ENCODE measurements at regions not wholly inside any gene's neighbourhood (a gene's known extent, or its start where the extent isn't known, plus 50 kb on each side); places are given as distances from the start of the nearest gene placed in this dataset.

DNA sequence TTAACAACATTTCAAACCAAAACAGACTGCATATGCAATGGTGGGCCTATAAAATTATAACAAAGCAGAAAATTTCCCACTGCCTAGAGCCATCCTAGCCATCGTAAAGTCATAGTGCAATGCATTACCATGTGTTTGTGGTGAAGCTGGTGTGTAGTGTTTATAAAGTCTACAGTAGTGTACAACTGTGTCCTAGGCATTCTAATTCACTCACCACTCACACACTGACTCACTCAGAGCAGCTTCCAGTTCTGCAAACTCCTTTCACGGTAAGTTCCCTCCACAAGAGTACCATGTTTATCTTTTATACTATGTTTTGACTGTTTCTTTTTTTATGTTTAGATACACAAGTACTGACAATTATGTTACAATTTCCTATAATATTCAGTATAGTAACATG lies 1104.1 kb upstream of the PHF14 start:
- TF ChIP-seq, protein P1, sequence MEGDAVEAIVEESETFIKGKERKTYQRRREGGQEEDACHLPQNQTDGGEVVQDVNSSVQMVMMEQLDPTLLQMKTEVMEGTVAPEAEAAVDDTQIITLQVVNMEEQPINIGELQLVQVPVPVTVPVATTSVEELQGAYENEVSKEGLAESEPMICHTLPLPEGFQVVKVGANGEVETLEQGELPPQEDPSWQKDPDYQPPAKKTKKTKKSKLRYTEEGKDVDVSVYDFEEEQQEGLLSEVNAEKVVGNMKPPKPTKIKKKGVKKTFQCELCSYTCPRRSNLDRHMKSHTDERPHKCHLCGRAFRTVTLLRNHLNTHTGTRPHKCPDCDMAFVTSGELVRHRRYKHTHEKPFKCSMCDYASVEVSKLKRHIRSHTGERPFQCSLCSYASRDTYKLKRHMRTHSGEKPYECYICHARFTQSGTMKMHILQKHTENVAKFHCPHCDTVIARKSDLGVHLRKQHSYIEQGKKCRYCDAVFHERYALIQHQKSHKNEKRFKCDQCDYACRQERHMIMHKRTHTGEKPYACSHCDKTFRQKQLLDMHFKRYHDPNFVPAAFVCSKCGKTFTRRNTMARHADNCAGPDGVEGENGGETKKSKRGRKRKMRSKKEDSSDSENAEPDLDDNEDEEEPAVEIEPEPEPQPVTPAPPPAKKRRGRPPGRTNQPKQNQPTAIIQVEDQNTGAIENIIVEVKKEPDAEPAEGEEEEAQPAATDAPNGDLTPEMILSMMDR (IDR thresholded peaks at IDR 0.05; ENCODE audit: borderline replicate concordance): no peak
- no peak for DNase-seq
- H3K4me3 ChIP-seq: no peak overlapping the region

DNA sequence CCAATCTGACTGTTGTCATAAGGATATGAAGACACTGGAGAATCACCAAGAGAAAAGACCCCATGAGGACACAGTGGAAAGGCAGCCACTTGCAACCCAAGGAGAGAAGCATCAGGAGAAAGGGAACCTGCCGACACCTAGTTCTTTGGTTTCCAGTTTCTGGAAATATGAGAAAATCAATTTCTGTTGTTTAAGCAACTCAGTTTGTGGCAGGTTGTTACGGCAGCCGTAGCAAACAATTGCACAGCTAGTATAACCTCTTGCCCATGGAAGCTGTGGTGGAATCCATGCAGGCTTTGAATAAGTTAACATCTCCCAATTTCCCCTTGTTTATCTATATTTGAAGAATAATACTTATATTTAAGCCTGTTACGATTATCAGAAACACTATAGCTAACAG lies 1103.0 kb upstream of the PHF14 start:
- TF ChIP-seq, protein P1 (IDR thresholded peaks at IDR 0.05; ENCODE audit: borderline replicate concordance): no peak
- H3K36me3 ChIP-seq: no peaks in the 10 kb centered on the region
- DNase-seq: no peak
- H3K4me3 ChIP-seq: no peak overlapping the region
- no peaks in the 10 kb centered on the region for H3K27me3 ChIP-seq (ENCODE audit: low read depth)
- no peak overlapping the region for H3K27ac ChIP-seq (replicated peaks)
- H3K4me1 ChIP-seq: no peaks in the 10 kb centered on the region
- intact Hi-C loops (cut with micrococcal nuclease): no loop called here
- peaks cover 5% of the 10 kb centered on the region for H3K9me3 ChIP-seq (replicated peaks)

More for the DNA sequence above, 1104.1 kb upstream of the PHF14 start:
- Histone ChIP-seq H3K36me3 (no peaks in the 10 kb centered on the region), H3K27ac (replicated peaks) (no peak overlapping the region), H3K27me3 (ENCODE audit: low read depth) (no peaks in the 10 kb centered on the region), H3K4me1 (no peaks in the 10 kb centered on the region), H3K9me3 (replicated peaks) (peaks cover 5% of the 10 kb centered on the region)
- intact Hi-C loops (cut with micrococcal nuclease): no loop called here

DNA sequence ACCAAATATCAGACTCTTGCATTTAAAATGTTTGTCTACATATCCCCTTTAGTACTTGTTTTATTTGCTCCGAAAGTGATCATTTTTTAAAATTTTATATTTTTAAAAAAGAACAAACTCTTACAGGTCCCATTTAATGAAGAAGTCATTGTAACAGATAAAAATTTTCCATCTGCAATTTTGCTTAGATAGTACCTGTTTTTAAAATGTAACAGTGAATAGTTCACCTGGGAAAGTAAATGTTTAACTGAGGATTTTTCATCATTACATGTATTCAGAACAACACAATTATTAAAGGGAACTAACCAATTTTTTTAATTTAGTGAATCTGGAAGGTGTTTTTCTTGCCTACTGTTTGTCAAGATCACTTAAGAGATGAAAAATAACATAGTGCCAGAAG lies 1099.5 kb upstream of the PHF14 start:
- H3K36me3 ChIP-seq: no peaks in the 10 kb centered on the region
- intact Hi-C loops (cut with micrococcal nuclease): no loop called here
- TF ChIP-seq, protein P1 (IDR thresholded peaks at IDR 0.05; ENCODE audit: borderline replicate concordance): no peak

DNA sequence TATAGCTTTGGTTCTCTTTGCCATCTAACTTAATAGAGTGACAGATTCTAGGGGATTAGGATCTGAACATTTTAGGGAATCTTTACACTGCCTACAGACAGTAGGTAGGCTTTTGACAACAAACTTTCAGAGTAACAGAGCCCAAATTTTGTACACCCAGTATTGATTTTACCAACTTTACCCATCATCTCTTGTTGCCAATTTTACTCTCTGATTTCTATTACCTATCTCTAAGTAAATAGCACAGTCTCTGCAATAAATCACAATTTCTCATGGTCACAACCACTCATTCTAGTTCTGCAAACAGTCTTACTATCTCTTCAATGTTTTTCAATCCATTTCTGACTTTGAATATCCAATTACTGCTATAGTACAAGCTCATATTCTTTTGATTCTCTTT lies 1097.6 kb upstream of the PHF14 start:
- DNase-seq: no peak
- Histone ChIP-seq H3K36me3 (no peaks in the 10 kb centered on the region), H3K4me1 (no peaks in the 10 kb centered on the region), H3K27ac (replicated peaks) (no peak overlapping the region), H3K4me3 (no peak overlapping the region), H3K27me3 (ENCODE audit: low read depth) (no peaks in the 10 kb centered on the region), H3K9me3 (replicated peaks) (no peaks in the 10 kb centered on the region)
- TF ChIP-seq, protein P1 (IDR thresholded peaks at IDR 0.05; ENCODE audit: borderline replicate concordance): no peak
- intact Hi-C loops (cut with micrococcal nuclease): no loop called here

More for the DNA sequence above, 1099.5 kb upstream of the PHF14 start:
- H3K4me3 ChIP-seq: no peak overlapping the region
- H3K9me3 ChIP-seq (replicated peaks): no peaks in the 10 kb centered on the region
- no peak for DNase-seq
- H3K27ac ChIP-seq (replicated peaks): no peak overlapping the region
- no peaks in the 10 kb centered on the region for H3K27me3 ChIP-seq (ENCODE audit: low read depth)
- no peaks in the 10 kb centered on the region for H3K4me1 ChIP-seq

GRCh38 chr7:9889554-9889953 lies 1084.1 kb upstream of the PHF14 start:
- TF ChIP-seq, protein P1 (IDR thresholded peaks at IDR 0.05; ENCODE audit: borderline replicate concordance): no peak
- H3K4me1 ChIP-seq: no peaks in the 10 kb centered on the region
- H3K27ac ChIP-seq (replicated peaks): no peak overlapping the region
- DNase-seq: no peak
- H3K9me3 ChIP-seq (replicated peaks): peaks cover 17% of the 10 kb centered on the region
- H3K27me3 ChIP-seq (ENCODE audit: low read depth): no peaks in the 10 kb centered on the region
- no peak overlapping the region for H3K4me3 ChIP-seq
- intact Hi-C loops (cut with micrococcal nuclease): no loop called here
- no peaks in the 10 kb centered on the region for H3K36me3 ChIP-seq

DNA sequence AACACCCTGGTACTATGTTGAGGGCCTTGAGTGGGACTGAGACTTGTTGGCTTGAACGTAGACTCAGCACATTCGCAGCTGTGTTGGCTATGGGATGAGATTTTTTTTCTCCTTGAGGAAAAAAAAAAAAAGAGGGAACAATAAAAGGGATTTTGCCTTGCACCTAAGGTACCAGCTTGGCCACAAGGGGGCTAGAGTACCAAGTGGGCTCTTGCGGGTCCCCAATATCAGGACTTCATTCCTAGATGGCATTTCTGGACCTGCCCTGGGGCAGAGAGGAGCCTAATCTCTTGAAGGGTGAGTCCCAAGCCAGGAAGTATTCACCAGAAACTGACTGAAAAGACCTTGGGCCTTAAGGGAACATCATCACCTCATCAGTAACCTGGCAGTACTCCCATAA lies 1083.6 kb upstream of the PHF14 start:
- intact Hi-C loops (cut with micrococcal nuclease): no loop called here
- H3K4me3 ChIP-seq: no peak overlapping the region
- H3K36me3 ChIP-seq: no peaks in the 10 kb centered on the region
- DNase-seq: no peak
- no peaks in the 10 kb centered on the region for H3K27me3 ChIP-seq (ENCODE audit: low read depth)
- TF ChIP-seq, protein P1 (IDR thresholded peaks at IDR 0.05; ENCODE audit: borderline replicate concordance): no peak
- H3K4me1 ChIP-seq: no peaks in the 10 kb centered on the region
- H3K9me3 ChIP-seq (replicated peaks): peaks cover 18% of the 10 kb centered on the region
- no peak overlapping the region for H3K27ac ChIP-seq (replicated peaks)

All from left ventricle myocardium inferior (tissue), 1 donor.